GDM1 (cell line): ENCODE measurements at regions not wholly inside any gene's neighbourhood (a gene's known extent, or its start where the extent isn't known, plus 50 kb on each side); places are given as distances from the start of the nearest gene placed in this dataset.
"Not testable (repeated sequence)": the region's sequence is repeated elsewhere in the genome, so short reads cannot be mapped to it uniquely, and the experiment has no call there.

ENCODE experiments used
- DNase-seq: peaks from one replicate; lab custom pipeline; 2025; lab: John Stamatoyannopoulos, UW

DNA sequence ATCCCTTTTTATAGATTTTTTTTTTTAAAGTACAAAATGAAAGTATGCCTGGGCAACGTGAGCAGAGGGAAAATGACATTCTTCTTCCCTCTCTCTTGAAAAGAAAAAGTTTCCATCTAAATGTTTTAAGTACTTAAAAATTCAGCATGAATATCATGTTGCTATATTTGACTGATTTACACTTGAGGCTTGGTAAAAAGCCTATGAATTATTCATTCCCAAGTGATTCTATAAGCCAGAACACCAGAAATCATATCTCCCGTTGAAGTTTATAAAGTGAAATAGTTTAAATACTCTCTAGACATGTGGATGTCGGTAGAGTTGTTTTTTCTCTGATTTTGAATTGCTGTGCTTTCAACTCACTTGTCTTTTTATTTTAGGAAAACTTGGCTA is 276.2 kb upstream of the RARB start:
- no peak for DNase-seq

DNA sequence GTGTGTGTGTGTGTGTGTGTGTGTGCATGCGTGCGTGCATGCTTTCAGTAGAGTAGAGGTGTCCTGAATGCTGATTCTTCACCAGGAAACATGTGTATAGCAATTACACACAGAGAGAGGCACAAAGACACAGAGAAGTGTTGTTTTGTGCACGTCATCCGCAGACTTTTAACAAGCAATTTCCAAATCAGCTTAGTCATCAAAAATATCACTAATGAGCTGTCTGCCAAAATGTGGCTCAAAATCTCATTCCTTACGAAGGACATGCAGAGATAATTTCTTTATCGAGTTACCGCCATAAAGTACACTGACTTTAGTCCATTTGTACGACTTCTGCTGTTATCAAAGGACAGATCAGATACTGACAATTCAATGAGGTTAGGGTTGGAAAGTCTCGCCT is 274.9 kb upstream of the RARB start:
- DNase-seq, result no peak

DNA sequence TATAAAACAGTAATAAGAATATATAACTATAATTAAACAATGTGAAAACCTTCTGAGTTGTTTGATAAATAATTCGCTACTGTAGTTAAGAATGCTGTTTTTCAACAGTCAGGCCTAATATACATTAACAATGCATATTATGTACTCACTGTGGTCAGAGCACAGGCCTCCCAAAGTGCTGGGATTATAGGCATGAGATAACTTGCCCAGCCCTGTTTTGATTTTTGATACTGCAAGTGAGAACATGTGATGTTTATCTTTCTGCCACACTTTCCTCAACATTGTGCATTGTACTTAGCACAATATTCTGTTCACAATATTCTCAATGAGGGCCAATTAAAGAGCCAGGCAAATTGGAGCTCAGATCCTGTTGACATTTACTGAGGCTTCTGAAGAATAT is 274.5 kb upstream of the RARB start:
- no peak for DNase-seq

DNA sequence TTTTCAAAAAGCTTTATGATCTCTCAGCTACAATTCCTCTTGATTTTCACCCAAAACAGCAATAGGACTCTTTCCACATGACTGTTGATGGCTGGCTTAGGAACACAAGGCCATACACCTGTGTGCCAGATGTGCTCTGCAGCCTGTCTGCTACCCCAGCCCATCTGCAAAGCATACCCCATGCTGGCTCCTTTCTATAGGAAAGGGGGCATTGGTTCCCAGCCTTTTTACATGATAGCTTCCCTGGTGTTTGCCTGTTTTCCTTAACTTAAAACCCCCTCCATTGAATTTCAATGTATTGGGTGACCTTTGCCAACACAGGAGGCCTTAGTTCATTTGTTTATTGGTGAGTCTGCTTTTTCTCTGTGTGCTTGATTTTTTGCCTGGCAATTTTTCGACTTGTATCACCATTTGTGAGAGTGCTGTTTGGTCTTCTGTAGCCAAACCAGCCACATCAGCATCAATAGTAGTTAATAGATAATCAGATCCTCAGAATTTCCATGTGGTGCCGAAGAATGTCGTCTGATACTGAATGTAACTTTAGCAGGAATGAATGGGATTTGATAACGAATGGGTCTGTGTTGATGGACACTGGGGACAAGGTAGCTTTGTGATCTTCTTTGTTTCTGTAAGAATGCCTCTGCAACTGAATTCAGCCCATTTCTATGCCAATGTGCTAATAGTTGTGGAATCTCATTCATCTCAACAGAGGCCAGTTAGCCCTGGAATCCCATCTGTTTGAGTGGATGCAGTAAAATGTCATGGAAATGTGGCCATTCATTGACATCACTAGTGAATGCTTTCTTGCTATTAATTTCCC is 272.2 kb upstream of the RARB start:
- DNase-seq, result no peak

- DNase-seq, result no peak
These were observed 271.4 kb upstream of the RARB start for GRCh38 chr3:25156626-25157025.

DNA sequence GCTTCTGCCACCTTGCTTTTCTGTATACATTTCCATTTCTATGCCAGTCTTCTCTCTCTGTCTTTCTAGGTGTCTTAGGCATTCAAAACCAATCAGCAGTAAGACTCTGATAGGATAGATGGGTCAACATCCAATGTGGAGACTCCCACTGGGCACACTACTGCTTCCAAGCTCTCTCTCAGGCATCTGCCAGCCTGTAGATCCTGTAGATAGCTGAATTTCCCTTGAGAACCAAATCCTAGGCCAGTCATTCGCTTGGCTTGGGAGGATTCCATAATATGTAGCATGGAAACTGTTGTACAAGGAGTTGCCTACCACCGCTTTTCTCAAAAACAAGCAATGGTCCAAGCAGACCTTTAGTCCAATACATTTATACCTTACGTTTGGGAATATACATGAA is 262.8 kb upstream of the RARB start:
- DNase-seq, result no peak

- no peak for DNase-seq
These were observed 262.0 kb upstream of the RARB start for GRCh38 chr3:25166016-25166415.

- no peak for DNase-seq
These were observed 258.9 kb upstream of the RARB start for GRCh38 chr3:25169151-25169550.

- DNase-seq, result no peak
These were observed 258.0 kb upstream of the RARB start for GRCh38 chr3:25170021-25170420.

GRCh38 chr3:25171118-25171807 is 256.8 kb upstream of the RARB start:
- no peak for DNase-seq

DNA sequence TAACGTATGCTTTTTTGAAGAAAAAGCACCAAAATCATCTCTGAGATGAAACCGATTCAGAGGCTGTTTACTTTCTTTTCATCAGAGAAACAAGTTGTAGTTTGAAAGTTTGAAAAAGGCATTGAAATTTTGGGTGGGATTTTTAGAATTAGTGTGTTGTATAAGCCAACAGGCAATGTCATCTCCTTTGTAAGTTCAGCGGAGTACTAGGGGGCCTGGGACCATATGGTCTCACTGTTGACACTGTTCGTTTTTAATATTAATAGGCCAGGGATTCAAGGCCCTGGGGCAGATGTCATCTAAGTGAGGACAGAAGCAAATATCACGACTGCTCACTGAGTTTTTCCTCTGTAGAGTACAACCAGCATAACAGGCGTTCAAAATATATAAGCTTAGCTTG is 256.2 kb upstream of the RARB start:
- no peak for DNase-seq

- no peak for DNase-seq
These were observed 254.5 kb upstream of the RARB start for GRCh38 chr3:25173606-25174005.

GRCh38 chr3:25174251-25174650 is 253.8 kb upstream of the RARB start:
- DNase-seq, result no peak

- DNase-seq, result no peak
These were observed 251.0 kb upstream of the RARB start for GRCh38 chr3:25177041-25177440.

GRCh38 chr3:25178672-25179071 is 249.4 kb upstream of the RARB start:
- DNase-seq, result no peak

GRCh38 chr3:25181096-25181495 is 247.0 kb upstream of the RARB start:
- no peak for DNase-seq

DNA sequence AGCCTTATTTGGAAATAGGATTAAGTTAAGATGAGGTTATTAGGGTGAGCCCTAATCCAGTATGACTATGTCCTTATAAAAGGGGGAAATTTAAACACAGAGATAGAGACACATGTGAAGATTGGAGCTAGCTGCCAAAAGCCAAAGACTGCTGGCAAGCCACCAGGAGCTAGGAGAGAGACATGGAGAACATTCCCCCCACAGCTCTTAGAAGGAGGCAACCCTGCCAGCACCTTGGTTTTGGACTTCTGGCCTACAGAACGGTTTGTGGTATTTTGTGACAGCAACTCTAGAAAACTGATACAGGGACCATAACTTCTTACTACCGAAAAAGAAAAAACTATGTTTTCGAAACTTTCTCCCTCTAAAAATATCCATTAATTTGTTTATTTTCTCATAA is 245.3 kb upstream of the RARB start:
- DNase-seq, result no peak

GRCh38 chr3:25184641-25185250 is 243.3 kb upstream of the RARB start:
- DNase-seq, result no peak

DNA sequence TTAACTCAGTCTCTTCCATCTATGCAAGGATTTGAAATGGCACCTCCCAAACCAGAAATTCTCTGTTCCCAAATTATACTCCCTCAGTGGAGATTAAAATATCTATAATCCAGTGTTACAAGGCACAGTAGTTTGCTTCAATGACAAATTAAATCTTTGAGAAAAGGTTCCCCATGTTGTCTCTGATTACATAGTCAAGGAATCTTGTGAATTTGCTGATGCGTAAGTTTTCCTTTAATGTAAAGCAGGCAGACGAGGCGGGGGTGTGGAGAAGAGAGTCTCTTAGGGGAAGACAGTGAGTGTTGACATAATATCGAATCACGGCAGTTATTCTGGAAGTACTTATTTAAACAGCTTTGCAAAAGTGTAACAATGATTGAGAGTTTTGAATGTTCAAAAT is 236.4 kb upstream of the RARB start:
- DNase-seq, result no peak

DNA sequence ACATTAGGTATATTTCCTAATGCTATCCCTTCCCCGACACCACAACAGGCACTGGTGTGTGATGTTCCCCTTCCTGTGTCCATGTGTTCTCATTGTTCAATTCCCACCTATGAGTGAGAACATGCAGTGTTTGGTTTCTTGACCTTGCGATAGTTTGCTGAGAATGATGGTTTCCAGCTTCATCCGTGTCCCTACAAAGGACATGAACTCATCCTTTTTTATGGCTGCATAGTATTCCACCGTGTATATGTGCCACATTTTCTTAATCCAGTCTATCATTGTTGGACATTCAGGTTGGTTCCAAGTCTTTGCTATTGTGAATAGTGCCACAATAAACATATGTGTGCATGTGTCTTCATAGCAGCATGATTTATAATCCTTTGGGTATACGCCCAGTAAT is 228.5 kb upstream of the RARB start:
- not testable (repeated sequence) for DNase-seq

DNA sequence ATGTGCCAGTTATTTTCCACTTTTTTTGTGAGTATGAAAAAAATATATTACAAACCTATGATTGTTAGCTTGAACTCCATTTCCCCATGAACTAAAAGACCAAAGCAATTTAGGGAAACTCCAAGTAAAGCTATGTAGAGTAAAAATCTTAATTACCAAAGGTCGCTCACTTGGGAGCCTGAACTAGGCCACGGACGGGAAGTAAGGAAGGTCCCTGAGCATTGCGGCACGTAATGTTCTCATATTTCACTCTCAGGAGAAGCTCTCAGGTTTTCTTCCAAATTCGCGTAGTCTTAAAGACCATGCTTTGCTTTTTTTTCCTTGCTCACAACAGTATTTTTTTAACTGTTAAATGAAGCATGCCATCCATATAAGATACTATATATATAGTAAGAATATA is 215.3 kb upstream of the RARB start:
- no peak for DNase-seq

- no peak for DNase-seq
These were observed 214.0 kb upstream of the RARB start for GRCh38 chr3:25214034-25214433.

- DNase-seq, result no peak
These were observed 209.7 kb upstream of the RARB start for GRCh38 chr3:25218362-25218761.
